ENCODE measurements at regions not wholly inside any gene's neighbourhood (a gene's known extent, or its start where the extent isn't known, plus 50 kb on each side); places are given as distances from the start of the nearest gene placed in this dataset.

DNA sequence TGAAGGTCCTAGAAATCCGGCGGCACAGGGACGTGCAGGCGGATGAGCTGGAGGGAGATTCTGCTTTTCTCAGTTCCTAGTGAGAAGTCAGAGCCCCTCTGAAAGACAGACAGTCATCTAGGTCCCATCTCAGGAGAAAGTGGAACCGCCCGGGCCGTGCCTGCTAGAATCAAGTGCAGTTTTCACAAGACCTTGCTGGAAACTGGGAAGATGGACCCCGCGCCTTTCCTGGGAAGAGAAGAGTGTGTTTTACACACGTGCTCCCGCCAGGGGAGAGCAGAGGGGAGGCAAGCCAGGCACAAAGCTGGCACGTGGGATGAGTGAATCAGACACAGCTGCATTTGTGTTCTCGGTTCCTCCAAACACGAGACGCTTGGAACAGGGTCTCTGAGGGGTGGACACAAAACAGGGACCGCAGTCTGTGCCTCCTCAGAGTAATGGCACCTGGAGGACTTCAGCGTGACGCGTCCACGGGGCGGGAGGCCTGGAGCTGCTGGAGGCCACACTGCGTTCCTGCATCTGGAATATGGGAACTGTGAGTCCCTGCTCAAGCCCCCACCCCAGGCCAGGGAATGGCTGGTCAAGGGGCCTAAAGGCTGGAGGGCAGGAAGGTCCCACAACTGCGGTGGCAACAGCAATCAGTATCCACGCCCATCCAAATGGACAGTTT lies 218.3 kb downstream of the BRD1 start:
- Histone ChIP-seq H3K9me3 (ENCODE audit: insufficient read depth, low read depth, low read length) (0 out of 2 replicates have a peak, but pooled peaks cover 8% of the 10 kb centered on the region), H4K20me1 (ENCODE audit: insufficient read depth, low read length, poor library complexity, severe bottlenecking) (no peaks in the 10 kb centered on the region), H3K4me3 (ENCODE audit: low read length, poor library complexity, severe bottlenecking) (no peak overlapping the region), H3K36me3 (ENCODE audit: insufficient read depth, low read length) (peaks cover 15% of the 10 kb centered on the region; the same call in 1 of the 2 replicates), H3K27me3 (ENCODE audit: insufficient read depth, low read length, poor library complexity, severe bottlenecking) (no peaks in the 10 kb centered on the region), H3K9me2 (replicated peaks; ENCODE audit: low read depth, low read length) (no peaks in the 10 kb centered on the region), H3K79me2 (ENCODE audit: insufficient read depth, low read length) (peaks cover 11% of the 10 kb centered on the region; the same call in 1 of the 2 replicates), H3F3A (ENCODE audit: low read depth) (no peaks in the 10 kb centered on the region), H3K9ac (ENCODE audit: low read depth, low read length, poor library complexity, severe bottlenecking) (no peak overlapping the region), H3K4me2 (ENCODE audit: low read depth, low read length, poor library complexity, severe bottlenecking) (no peak overlapping the region), H3K4me1 (ENCODE audit: insufficient read depth, low read length, poor library complexity, severe bottlenecking) (no peaks in the 10 kb centered on the region), H2AFZ (ENCODE audit: low read length) (no peak overlapping the region)
- no peak for TF ChIP-seq EZH2phosphoT487 (IDR thresholded peaks at IDR 0.05; ENCODE audit: borderline replicate concordance)
- TF ChIP-seq, protein P1, sequence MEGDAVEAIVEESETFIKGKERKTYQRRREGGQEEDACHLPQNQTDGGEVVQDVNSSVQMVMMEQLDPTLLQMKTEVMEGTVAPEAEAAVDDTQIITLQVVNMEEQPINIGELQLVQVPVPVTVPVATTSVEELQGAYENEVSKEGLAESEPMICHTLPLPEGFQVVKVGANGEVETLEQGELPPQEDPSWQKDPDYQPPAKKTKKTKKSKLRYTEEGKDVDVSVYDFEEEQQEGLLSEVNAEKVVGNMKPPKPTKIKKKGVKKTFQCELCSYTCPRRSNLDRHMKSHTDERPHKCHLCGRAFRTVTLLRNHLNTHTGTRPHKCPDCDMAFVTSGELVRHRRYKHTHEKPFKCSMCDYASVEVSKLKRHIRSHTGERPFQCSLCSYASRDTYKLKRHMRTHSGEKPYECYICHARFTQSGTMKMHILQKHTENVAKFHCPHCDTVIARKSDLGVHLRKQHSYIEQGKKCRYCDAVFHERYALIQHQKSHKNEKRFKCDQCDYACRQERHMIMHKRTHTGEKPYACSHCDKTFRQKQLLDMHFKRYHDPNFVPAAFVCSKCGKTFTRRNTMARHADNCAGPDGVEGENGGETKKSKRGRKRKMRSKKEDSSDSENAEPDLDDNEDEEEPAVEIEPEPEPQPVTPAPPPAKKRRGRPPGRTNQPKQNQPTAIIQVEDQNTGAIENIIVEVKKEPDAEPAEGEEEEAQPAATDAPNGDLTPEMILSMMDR (conservative IDR thresholded peaks at IDR 0.05; ENCODE audit: low read length), result no peak

DNA sequence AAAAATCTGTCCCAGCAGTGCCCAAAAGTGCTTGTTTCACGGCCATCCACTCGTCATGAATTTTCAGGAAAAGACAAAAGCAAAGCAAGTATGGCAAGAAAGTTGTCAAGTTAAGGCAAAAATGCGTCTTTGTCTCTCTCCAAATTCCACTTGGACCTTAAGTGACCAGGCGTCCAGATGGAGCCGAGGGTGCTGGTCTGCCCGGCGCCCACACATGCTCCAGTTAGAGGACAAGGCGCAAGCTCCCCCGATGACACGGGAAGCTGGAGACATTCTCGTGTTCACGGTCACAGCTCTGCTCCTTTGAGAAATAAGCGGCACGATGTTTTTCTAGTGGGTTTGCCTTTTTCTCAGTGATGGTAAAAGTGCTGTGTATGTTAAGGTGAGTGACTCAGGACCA lies 219.0 kb downstream of the BRD1 start:
- H3F3A ChIP-seq (ENCODE audit: low read depth), result no peaks in the 10 kb centered on the region
- no peaks in the 10 kb centered on the region for H3K4me1 ChIP-seq (ENCODE audit: insufficient read depth, low read length, poor library complexity, severe bottlenecking)
- H3K9me2 ChIP-seq (replicated peaks; ENCODE audit: low read depth, low read length), result no peaks in the 10 kb centered on the region
- peaks cover 15% of the 10 kb centered on the region; the same call in 1 of the 2 replicates for H3K36me3 ChIP-seq (ENCODE audit: insufficient read depth, low read length)
- no peak overlapping the region for H2AFZ ChIP-seq (ENCODE audit: low read length)
- no peak overlapping the region for H3K4me2 ChIP-seq (ENCODE audit: low read depth, low read length, poor library complexity, severe bottlenecking)
- no peak overlapping the region for H3K9ac ChIP-seq (ENCODE audit: low read depth, low read length, poor library complexity, severe bottlenecking)
- H3K27me3 ChIP-seq (ENCODE audit: insufficient read depth, low read length, poor library complexity, severe bottlenecking), result no peaks in the 10 kb centered on the region
- H3K79me2 ChIP-seq (ENCODE audit: insufficient read depth, low read length), result peaks cover 10% of the 10 kb centered on the region; the same call in 1 of the 2 replicates
- no peak overlapping the region for H3K4me3 ChIP-seq (ENCODE audit: low read length, poor library complexity, severe bottlenecking)
- H4K20me1 ChIP-seq (ENCODE audit: insufficient read depth, low read length, poor library complexity, severe bottlenecking), result no peaks in the 10 kb centered on the region
- H3K9me3 ChIP-seq (ENCODE audit: insufficient read depth, low read depth, low read length), result 0 out of 2 replicates have a peak, but pooled peaks cover 8% of the 10 kb centered on the region
- no peak for TF ChIP-seq EZH2phosphoT487 (IDR thresholded peaks at IDR 0.05; ENCODE audit: borderline replicate concordance)
- TF ChIP-seq, protein P1 (conservative IDR thresholded peaks at IDR 0.05; ENCODE audit: low read length), result no peak

DNA sequence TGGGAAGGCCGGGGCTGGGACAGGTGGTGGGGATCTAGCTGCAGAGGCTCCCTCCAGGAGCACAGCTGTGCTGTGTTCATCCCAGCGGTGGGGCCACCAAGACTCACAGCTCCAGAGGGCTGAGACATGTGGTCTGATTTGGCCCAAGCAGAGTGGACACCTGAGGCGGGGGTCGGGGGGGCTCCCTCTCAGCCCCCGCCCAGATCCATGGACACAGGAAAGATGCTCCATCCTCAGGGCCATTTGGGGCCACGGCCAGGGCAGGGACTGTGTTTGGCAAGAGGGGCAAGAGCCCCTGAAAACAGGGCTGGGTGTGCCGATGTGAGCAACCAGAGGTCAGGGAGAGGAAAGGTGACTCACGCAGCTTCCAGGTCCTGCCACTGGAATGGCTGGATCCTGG lies 219.4 kb downstream of the BRD1 start:
- no peak overlapping the region for H3K9ac ChIP-seq (ENCODE audit: low read depth, low read length, poor library complexity, severe bottlenecking)
- H3K9me3 ChIP-seq (ENCODE audit: insufficient read depth, low read depth, low read length), result 0 out of 2 replicates have a peak, but pooled peaks cover 8% of the 10 kb centered on the region
- TF ChIP-seq EZH2phosphoT487 (IDR thresholded peaks at IDR 0.05; ENCODE audit: borderline replicate concordance), result no peak
- TF ChIP-seq, protein P1 (conservative IDR thresholded peaks at IDR 0.05; ENCODE audit: low read length), result no peak
- peaks cover 6% of the 10 kb centered on the region; the same call in 1 of the 2 replicates for H3K79me2 ChIP-seq (ENCODE audit: insufficient read depth, low read length)
- peaks cover 15% of the 10 kb centered on the region; the same call in 1 of the 2 replicates for H3K36me3 ChIP-seq (ENCODE audit: insufficient read depth, low read length)
- no peaks in the 10 kb centered on the region for H3K9me2 ChIP-seq (replicated peaks; ENCODE audit: low read depth, low read length)
- no peaks in the 10 kb centered on the region for H3F3A ChIP-seq (ENCODE audit: low read depth)
- no peak overlapping the region for H3K4me2 ChIP-seq (ENCODE audit: low read depth, low read length, poor library complexity, severe bottlenecking)
- no peaks in the 10 kb centered on the region for H4K20me1 ChIP-seq (ENCODE audit: insufficient read depth, low read length, poor library complexity, severe bottlenecking)
- H3K4me1 ChIP-seq (ENCODE audit: insufficient read depth, low read length, poor library complexity, severe bottlenecking), result no peaks in the 10 kb centered on the region
- no peak overlapping the region for H2AFZ ChIP-seq (ENCODE audit: low read length)
- no peaks in the 10 kb centered on the region for H3K27me3 ChIP-seq (ENCODE audit: insufficient read depth, low read length, poor library complexity, severe bottlenecking)
- H3K4me3 ChIP-seq (ENCODE audit: low read length, poor library complexity, severe bottlenecking), result no peak overlapping the region
